Fibroblast of the aortic adventitia (primary cell): ENCODE measurements at regions not wholly inside any gene's neighbourhood (a gene's known extent, or its start where the extent isn't known, plus 50 kb on each side); places are given as distances from the start of the nearest gene placed in this dataset.
A peak's percentile ranks its signal among the peaks of the same experiment; 100 is the strongest.

Experiments
- DNase-seq: peaks from one replicate; pipeline ENCODE4 v3.0.0-alpha.2; 2010; ENCODE audit warnings: low read depth
- H3K4me3 ChIP-seq: 2 replicates; pipeline ENCODE4 v1.5.1; 2011; ENCODE audit warnings: low read depth, mild to moderate bottlenecking, control low read depth, low read length, moderate library complexity
- CTCF ChIP-seq: IDR thresholded peaks from 2 replicates; pipeline ENCODE4 v1.5.1; 2011; ENCODE audit warnings: mild to moderate bottlenecking, low read length, control low read depth, inconsistent platforms; ENCODE audit not compliant: insufficient read depth

GRCh38 chr3:147141516-147142288 lies 264.6 kb downstream of the ZIC4 start:
- DNase-seq: peak; percentile 7
- TF ChIP-seq CTCF: no peak
- no peak overlapping the region for H3K4me3 ChIP-seq

- DNase-seq: no peak
- TF ChIP-seq CTCF: no peak
- H3K4me3 ChIP-seq: no peak overlapping the region
Measured at GRCh38 chr3:147139341-147139740, 267.0 kb downstream of the ZIC4 start.

DNA sequence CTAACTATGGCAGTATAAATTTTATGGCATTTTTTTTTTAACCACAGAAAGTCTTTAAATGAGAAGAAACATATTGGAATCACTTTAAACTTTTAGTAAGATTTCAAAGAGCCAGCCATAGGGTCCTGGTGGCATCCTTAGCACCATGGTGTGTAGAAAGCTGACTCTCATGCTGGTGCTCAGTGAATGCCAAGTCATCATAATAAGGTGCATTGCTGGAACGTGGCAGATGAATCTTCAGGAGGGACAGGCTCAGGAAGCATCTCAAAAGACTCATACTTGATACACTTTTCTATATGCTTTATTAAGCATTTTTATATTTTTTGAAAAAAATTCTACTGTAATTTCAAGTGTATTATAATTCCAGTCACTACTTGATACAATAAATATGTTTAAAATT lies 274.2 kb downstream of the ZIC4 start:
- DNase-seq: no peak

DNA sequence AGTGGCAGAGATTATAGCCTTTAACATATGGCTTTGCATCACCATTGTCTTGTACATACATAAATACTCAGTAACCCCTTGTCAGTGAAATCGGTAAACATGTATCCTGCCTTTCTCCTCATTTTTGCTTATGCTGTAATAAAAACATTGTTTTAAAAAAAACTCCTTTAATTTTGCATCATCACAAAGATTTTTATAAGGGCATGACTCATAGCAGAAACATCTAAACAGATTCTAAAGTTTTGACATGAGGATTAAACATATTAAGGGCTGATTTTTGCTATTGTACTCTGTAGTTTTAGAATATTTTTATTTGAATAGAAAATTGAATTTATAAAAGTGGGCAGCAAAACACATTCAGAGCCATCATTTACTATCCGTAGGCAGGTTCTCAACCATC lies 275.9 kb downstream of the ZIC4 start:
- DNase-seq: peak; percentile 39
- no peak overlapping the region for H3K4me3 ChIP-seq
- TF ChIP-seq CTCF: no peak

More for the DNA sequence above, 274.2 kb downstream of the ZIC4 start:
- no peak overlapping the region for H3K4me3 ChIP-seq
- TF ChIP-seq CTCF: no peak

- no peak for DNase-seq
- no peak overlapping the region for H3K4me3 ChIP-seq
- TF ChIP-seq CTCF: no peak
Measured at GRCh38 chr3:147129665-147130064, 276.7 kb downstream of the ZIC4 start.

DNA sequence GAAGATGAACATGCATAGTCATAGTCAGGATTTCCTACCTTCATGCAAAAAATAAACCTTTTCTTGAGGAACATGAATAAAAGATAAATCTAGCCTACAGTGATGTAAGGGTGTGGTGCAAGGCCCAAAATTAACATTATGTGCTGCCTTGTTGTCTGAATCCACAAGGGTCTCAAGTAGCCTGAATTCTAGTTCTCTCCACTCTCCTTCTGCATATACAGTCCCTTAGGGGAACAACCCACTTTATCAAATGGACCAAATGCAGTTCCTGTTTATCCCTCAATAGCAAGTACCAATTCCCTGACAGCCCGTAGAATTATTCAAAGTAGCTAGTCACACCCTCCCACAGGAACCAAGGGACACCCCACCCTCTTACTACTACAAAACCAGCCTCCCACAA lies 284.0 kb downstream of the ZIC4 start:
- DNase-seq: no peak
- no peak overlapping the region for H3K4me3 ChIP-seq
- no peak for TF ChIP-seq CTCF

- no peak overlapping the region for H3K4me3 ChIP-seq
- peak; percentile 67 for TF ChIP-seq CTCF
Measured at GRCh38 chr3:147119989-147120388, 286.4 kb downstream of the ZIC4 start.

More at GRCh38 chr3:147119989-147120388, 286.4 kb downstream of the ZIC4 start:
- DNase-seq: peak; percentile 59
